ENCODE measurements at regions not wholly inside any gene's neighbourhood (a gene's known extent, or its start where the extent isn't known, plus 50 kb on each side); places are given as distances from the start of the nearest gene placed in this dataset.

- TF ChIP-seq CTCF (IDR thresholded peaks at IDR 0.05) (no peak), POLR2A (IDR thresholded peaks at IDR 0.05) (no peak), POLR2AphosphoS5 (IDR thresholded peaks at IDR 0.05) (no peak)
Observed at GRCh38 chr3:165892565-165892964, 55.3 kb upstream of the BCHE start.

Data from breast epithelium (tissue), 3 donors.